ENCODE measurements at regions not wholly inside any gene's neighbourhood (a gene's known extent, or its start where the extent isn't known, plus 50 kb on each side); places are given as distances from the start of the nearest gene placed in this dataset.

- TF ChIP-seq RBM14 (IDR thresholded peaks at IDR 0.05; ENCODE audit: borderline replicate concordance, insufficient read depth, low read depth, low read length): no peak
- 0 out of 2 replicates have a peak, but pooled peaks have one; percentile 43 for TF ChIP-seq POLR2AphosphoS5 (IDR thresholded peaks at IDR 0.05; ENCODE audit: control insufficient read depth, insufficient read depth, low read depth, low read length)
- no peak for TF ChIP-seq GTF2F1 (IDR thresholded peaks at IDR 0.05; ENCODE audit: low read depth, low read length)
- TF ChIP-seq PHTF2 (CRISPR knock-in tag; IDR thresholded peaks at IDR 0.05): no peak
- 0 out of 2 replicates have a peak, but pooled peaks have one; percentile 44 for TF ChIP-seq ETV1 (tag; conservative IDR thresholded peaks at IDR 0.05; ENCODE audit: low read depth)
- TF ChIP-seq, protein P1, sequence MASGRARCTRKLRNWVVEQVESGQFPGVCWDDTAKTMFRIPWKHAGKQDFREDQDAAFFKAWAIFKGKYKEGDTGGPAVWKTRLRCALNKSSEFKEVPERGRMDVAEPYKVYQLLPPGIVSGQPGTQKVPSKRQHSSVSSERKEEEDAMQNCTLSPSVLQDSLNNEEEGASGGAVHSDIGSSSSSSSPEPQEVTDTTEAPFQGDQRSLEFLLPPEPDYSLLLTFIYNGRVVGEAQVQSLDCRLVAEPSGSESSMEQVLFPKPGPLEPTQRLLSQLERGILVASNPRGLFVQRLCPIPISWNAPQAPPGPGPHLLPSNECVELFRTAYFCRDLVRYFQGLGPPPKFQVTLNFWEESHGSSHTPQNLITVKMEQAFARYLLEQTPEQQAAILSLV (tag; IDR thresholded peaks at IDR 0.05): no peak
- no peak for TF ChIP-seq RBM34 (IDR thresholded peaks at IDR 0.05; ENCODE audit: borderline replicate concordance, insufficient read depth, low read length)
- TF ChIP-seq NR2C2 (CRISPR knock-in tag; IDR thresholded peaks at IDR 0.05): no peak
- TF ChIP-seq NR2C2 (tag; IDR thresholded peaks at IDR 0.05): no peak
- TF ChIP-seq SFPQ (IDR thresholded peaks at IDR 0.05; ENCODE audit: low read depth, low read length): no peak
- TF ChIP-seq PHB2 (IDR thresholded peaks at IDR 0.05; ENCODE audit: low read depth): no peak
- 0 out of 2 replicates have a peak, but pooled peaks have one; percentile 22 for TF ChIP-seq PML (IDR thresholded peaks at IDR 0.05; ENCODE audit: low read length)
Observed at GRCh38 chr3:198107840-198108734, 148.1 kb downstream of the LMLN start (continued).

Data from K562 (cell line).